Stimulated activated CD8-positive, alpha-beta memory T cell treated with anti-CD3 and anti-CD28 coated beads, Interleukin-7, amount 100 ng/mL, for 24 hours (primary cell): ENCODE measurements at regions not wholly inside any gene's neighbourhood (a gene's known extent, or its start where the extent isn't known, plus 50 kb on each side); places are given as distances from the start of the nearest gene placed in this dataset.
A peak's percentile ranks its signal among the peaks of the same experiment; 100 is the strongest.
"Not testable (repeated sequence)": the region's sequence is repeated elsewhere in the genome, so short reads cannot be mapped to it uniquely, and the experiment has no call there.

Experiments
- DNase-seq: peaks from one replicate; pipeline ENCODE4 v3.0.0-alpha.2; 2020; ENCODE audit warnings: low read depth

DNA sequence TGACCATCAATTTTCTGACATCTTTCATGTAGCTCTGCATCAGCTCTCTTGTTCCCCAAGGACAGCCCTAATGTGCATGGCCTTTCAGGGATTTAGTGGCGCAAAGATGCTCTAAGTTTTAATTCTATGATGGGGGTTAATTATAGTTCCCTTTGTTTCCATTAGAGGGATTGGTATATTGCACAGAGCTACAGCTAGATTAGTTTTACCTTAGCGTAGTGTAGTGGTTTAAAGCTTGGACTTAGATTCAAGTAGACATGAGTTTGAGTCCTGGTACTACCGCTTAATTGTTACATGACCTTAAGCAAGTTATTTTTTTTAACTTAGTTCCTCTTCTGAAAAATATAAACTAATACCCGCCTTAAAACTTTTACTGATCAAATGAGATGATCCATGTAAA, 247.8 kb upstream of the KRR1 start:
- DNase-seq: no peak

DNA sequence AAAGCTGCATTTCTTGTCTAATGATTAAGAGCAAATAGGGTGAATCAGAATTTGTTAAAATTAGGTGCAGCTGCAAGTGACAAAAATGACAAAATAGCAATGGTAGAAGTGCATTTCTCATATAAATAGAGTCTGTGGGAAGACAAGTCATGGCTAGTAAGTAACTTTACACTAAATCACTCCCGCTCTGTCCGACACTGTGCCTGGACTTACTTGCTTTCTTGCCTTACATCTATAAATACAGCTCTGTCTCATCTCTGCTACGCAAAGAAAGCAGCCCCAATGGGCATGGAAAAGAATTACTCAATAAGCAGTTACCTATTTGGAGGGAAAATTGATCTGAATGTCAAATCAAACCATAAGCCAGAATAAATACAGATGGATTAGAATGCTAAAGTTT, 245.4 kb upstream of the KRR1 start:
- no peak for DNase-seq

- no peak for DNase-seq
Observed at GRCh38 chr12:75756111-75756510, 244.7 kb upstream of the KRR1 start.

DNA sequence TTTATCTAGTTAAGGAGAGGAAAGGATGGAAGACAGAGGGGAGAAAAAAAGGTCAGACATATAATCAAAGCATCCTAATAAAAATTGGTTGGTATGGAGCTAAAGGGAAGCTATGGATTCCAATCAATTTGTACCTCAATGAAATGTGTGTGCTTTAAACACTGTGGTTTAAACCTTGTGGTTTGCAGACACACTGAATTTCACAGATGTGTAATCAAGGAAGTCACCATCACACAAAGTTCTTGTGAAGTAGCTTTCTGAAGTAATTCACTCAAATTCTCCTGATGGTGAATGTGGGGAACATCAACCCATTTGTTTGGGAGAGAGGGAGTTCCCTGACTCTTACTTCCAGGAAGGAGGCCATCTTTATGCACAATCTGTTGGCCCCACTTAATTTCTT, 243.3 kb upstream of the KRR1 start:
- DNase-seq: no peak

DNA sequence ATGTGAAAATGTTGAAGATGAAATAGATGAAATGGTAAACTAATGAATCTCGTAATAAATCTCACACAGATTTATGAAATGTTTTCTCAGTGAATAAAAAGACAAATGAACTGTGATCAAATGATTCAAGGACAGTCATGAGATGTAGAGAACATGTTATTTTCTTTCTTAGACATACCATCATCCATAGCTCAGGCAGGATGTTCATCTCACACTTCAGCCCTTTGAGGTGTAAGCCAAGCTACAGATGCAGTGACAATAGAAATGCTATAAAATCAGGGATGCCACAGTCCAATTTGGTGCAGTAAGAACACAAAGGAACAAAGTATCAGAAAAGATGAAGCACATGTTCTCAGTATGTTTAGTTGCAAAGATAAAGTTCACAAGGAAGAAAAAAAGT, 242.7 kb upstream of the KRR1 start:
- no peak for DNase-seq

GRCh38 chr12:75751769-75752471, 240.5 kb upstream of the KRR1 start:
- DNase-seq: no peak

DNA sequence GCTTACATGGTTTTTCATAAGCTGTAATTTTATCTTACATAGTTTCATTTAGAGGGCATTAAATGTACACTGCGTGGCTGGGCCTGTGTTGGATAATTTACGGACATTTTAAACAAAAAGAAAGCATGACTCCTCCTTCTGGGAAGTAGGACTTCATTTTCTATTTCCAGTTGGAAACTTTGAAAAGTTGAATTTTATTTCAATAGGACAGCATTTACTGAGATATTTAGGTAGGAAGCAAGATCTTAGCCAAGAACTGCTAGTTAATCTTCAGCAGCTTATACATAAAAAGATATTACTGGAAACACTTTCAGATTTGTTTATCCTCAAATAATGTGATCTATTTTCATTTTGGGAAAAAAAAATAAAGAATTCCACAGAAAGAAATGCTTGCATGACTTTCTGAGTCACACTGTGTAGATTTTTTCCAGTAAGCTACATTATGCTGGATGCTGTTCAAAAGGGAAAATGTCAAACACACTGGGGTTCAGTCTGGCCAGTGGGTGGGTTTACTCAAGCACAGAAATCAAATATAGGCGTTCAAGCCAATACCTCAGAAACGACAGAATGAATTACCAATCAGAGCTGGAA, 239.4 kb upstream of the KRR1 start:
- DNase-seq: no peak

GRCh38 chr12:75748990-75749389, 237.6 kb upstream of the KRR1 start:
- DNase-seq: not testable (repeated sequence)

DNA sequence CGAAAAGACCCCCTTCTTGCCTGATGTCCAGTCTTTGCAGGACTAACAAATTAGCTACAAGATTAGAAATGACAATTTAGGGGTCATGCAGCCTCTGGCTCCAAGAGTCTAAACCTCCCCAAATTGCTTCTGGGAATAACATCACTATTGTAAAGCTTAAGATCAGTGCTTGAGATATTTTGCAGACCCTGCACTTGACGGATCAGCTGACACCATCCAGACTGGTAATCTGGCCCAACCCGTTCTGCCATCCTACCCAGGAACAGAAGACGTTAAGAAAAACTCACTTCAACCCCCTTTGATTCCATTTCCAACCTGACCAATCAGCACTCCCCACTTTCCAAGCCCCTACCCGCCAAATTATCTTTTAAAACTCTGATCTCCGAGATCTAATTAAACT, 236.7 kb upstream of the KRR1 start:
- DNase-seq: no peak

GRCh38 chr12:75747572-75748021, 236.2 kb upstream of the KRR1 start:
- no peak for DNase-seq

- no peak for DNase-seq
Observed at GRCh38 chr12:75746621-75747020, 235.2 kb upstream of the KRR1 start.

DNA sequence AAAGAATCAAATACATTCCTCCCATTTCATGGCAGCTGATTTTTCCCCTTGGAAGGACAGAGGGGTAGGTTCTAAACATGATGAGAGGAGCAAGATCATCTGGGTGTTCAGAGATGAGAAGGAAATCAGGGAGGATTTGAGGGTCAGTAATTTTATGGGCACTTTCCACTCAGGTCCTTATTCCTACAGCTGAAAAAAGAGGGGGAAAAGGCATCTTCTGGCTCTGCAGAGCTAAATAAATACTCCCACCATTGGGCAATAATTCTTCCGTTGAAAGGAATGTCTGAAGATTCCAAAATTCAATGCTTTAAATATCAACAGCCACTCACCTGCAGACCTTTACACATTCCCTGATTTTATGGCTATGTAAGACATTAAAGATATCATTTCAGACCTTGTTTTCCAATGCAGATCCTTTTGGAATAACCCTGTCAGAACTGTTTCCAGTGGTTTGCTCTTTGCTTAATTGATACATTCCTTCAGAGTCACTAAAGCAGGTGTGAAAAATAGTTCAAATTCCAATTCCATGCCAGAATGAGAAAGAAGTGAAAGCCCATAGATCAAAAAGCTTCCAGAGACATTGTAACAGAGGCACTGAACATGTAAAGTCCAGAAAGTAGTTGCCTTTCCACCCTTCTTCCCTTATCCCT, 233.3 kb upstream of the KRR1 start:
- DNase-seq: no peak

- DNase-seq: no peak
Observed at GRCh38 chr12:75742961-75743360, 231.6 kb upstream of the KRR1 start.

GRCh38 chr12:75742048-75742447, 230.6 kb upstream of the KRR1 start:
- DNase-seq: no peak

- DNase-seq: no peak
Observed at GRCh38 chr12:75739912-75740311, 228.5 kb upstream of the KRR1 start.

DNA sequence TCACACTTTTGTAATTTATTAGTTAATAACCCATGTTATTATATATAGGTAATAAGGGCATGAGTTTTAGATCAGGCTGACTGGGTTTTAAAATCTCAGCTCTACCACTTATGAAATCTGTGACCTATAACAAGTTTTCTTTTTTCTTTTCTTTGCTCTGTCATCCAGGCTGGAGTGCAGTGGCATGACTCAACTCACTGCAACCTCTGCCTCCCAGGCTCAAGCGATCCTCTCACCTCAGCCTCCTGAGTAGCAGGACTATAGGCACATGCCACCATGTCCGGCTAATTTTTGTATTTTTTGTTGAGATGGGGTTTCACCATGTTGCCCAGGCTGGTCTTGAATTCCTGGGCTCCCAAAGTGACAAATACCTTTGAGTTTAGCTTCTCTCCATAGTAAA, 227.7 kb upstream of the KRR1 start:
- not testable (repeated sequence) for DNase-seq

GRCh38 chr12:75738486-75738885, 227.1 kb upstream of the KRR1 start:
- peak; percentile 2 for DNase-seq

DNA sequence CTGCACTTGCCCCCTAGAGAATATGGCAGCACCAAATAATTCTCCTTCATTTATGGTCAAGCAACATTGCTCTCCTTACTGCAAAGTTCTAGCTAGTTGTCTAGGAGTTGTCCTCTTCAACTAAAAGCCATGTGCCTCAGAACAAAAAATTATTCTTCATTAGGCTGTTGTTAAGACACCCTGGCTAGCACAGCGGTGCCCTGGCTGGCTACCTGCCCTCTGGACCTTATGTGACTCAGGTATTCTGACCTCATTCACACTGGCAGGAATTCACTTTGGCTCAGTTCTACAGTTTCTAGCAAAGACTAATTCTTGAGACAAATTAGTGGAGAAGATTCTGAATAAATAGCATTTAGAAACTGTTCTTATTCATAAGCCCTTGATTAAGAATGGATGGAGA, 224.4 kb upstream of the KRR1 start:
- no peak for DNase-seq

DNA sequence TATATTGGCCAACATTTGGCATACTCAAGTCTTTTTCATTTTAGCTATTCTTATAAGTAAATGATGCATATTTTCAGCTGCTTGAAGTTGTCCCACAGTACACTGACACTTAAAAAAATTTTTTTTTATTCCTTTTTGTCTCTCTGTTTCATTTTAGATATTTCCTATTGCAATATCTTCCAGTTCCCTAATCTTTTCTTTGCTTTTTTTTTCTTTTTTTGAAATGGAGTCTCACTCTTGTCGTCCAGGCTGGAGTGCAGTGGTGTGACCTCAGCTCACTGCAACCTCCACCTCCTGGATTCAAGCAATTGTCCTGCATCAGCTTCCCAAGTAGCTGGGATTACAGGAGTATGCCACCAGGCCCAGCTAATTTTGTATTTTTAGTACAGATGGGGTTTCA, 217.4 kb upstream of the KRR1 start:
- no peak for DNase-seq

GRCh38 chr12:75727577-75727976, 216.2 kb upstream of the KRR1 start:
- DNase-seq: no peak

DNA sequence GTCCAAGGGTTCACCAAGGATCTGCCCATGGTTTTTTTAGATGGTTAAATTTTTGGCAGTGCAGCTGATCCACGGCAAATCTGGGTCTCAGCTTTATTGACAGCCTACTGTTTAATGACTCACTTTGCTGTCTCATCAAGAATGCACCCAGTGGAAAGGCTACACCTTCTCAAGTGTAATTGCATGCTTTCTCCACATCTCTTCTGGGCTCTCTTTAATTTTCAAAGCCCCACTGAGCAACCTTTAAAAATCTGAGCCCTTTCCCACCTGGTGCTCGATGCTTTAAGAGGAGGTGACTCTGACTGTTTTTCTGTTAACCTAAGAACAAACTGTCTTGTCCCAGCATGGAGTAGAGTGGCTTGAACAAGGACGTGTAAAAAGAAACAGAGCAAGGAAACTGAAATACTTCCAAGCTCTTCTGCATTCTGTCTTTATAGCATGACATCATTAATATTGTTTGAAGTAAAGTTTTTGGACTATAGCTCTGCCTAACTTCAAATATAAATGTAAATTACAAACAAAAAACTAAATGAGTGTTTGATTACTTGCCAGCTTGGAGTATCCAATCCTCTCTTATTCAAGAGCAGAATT, 214.2 kb upstream of the KRR1 start:
- no peak for DNase-seq

- no peak for DNase-seq
Observed at GRCh38 chr12:75724928-75725312, 213.5 kb upstream of the KRR1 start.

DNA sequence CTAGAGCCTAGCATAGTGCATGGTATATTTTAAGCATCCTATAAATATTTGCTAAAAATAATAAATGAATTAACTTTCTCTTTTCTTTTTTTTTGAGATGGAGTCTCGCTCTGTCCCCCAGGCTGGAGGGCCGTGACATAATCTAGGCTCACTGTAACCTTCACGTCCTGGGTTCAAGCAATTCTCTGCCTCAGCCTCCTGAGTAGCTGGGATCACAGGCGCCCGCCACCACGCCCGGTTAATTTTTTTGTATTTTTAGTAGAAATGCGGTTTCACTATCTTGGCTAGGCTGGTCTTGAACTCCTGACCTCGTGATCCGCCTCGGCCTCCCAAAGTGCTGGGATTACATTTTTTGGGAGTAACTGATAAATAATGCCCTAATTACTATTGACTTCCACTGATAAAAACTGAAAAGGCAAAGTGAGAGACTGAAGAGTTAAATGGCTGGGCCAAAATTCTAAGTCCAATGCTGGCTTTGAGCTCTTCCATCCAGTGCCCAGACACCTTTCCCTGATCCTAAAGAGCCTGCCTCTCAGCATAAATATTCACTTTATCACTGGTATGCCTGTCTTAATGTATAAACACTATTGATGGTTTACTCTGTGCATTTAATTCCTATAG, 213.0 kb upstream of the KRR1 start:
- DNase-seq: no peak
